ENCODE measurements at regions not wholly inside any gene's neighbourhood (a gene's known extent, or its start where the extent isn't known, plus 50 kb on each side); places are given as distances from the start of the nearest gene placed in this dataset.
"Not testable (repeated sequence)": the region's sequence is repeated elsewhere in the genome, so short reads cannot be mapped to it uniquely, and the experiment has no call there.

DNA sequence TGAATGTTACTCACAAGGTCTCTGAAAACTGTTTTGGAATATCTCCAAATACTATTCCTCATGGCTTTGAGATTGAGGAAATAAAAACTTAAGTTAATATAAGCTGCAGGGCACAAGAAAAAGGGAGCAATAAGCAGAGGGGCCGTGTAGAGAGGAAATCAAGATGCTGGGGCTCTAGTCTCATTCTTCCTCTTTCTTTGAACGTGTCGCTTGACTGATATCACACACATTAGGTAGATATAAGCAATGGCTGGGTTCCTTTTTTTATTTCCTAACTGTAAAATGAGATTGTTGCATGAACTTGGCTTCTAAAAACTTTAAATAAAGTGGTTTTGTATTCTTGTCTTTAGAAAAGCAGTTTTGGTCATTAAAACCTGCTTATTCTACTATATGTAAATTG is 326.7 kb upstream of the ROPN1 start:
- DNase-seq = no peak
- CTCF ChIA-PET = no interaction called here
- no peak overlapping the region for H3K4me3 Mint-ChIP-seq
- no peaks in the 10 kb centered on the region for H3K9me3 Mint-ChIP-seq
- H3K27ac Mint-ChIP-seq = no peak overlapping the region
- no peaks in the 10 kb centered on the region for H3K4me1 Mint-ChIP-seq
- H3K27me3 Mint-ChIP-seq = peaks cover 4% of the 10 kb centered on the region
- no peaks in the 10 kb centered on the region for H3K36me3 Mint-ChIP-seq

GRCh38 chr3:124320976-124321375 is 329.1 kb upstream of the ROPN1 start:
- no peak overlapping the region for H3K27ac Mint-ChIP-seq
- H3K9me3 Mint-ChIP-seq = no peaks in the 10 kb centered on the region
- H3K4me3 Mint-ChIP-seq = no peak overlapping the region
- no peaks in the 10 kb centered on the region for H3K36me3 Mint-ChIP-seq
- H3K4me1 Mint-ChIP-seq = no peaks in the 10 kb centered on the region
- CTCF ChIA-PET = no interaction called here
- peaks cover 4% of the 10 kb centered on the region for H3K27me3 Mint-ChIP-seq
- DNase-seq = no peak

- H3K27ac Mint-ChIP-seq = no peak overlapping the region
- H3K4me1 Mint-ChIP-seq = no peaks in the 10 kb centered on the region
- CTCF ChIA-PET = no interaction called here
- DNase-seq = no peak
- H3K9me3 Mint-ChIP-seq = no peaks in the 10 kb centered on the region
- no peak overlapping the region for H3K4me3 Mint-ChIP-seq
- peaks cover 4% of the 10 kb centered on the region for H3K27me3 Mint-ChIP-seq
- no peaks in the 10 kb centered on the region for H3K36me3 Mint-ChIP-seq
Measured at GRCh38 chr3:124322309-124322880, 330.5 kb upstream of the ROPN1 start.

- no peaks in the 10 kb centered on the region for H3K9me3 Mint-ChIP-seq
- no peak for DNase-seq
- CTCF ChIA-PET = no interaction called here
- H3K36me3 Mint-ChIP-seq = no peaks in the 10 kb centered on the region
- H3K27ac Mint-ChIP-seq = no peak overlapping the region
- H3K4me1 Mint-ChIP-seq = no peaks in the 10 kb centered on the region
- peaks cover 3% of the 10 kb centered on the region for H3K27me3 Mint-ChIP-seq
- H3K4me3 Mint-ChIP-seq = no peak overlapping the region
Measured at GRCh38 chr3:124322966-124323365, 331.0 kb upstream of the ROPN1 start.

GRCh38 chr3:124325248-124325647 is 333.3 kb upstream of the ROPN1 start:
- CTCF ChIA-PET = no interaction called here
- H3K27me3 Mint-ChIP-seq = no peaks in the 10 kb centered on the region
- no peaks in the 10 kb centered on the region for H3K36me3 Mint-ChIP-seq
- no peak for DNase-seq
- H3K27ac Mint-ChIP-seq = no peak overlapping the region
- no peaks in the 10 kb centered on the region for H3K4me1 Mint-ChIP-seq
- no peaks in the 10 kb centered on the region for H3K9me3 Mint-ChIP-seq
- H3K4me3 Mint-ChIP-seq = no peak overlapping the region

DNA sequence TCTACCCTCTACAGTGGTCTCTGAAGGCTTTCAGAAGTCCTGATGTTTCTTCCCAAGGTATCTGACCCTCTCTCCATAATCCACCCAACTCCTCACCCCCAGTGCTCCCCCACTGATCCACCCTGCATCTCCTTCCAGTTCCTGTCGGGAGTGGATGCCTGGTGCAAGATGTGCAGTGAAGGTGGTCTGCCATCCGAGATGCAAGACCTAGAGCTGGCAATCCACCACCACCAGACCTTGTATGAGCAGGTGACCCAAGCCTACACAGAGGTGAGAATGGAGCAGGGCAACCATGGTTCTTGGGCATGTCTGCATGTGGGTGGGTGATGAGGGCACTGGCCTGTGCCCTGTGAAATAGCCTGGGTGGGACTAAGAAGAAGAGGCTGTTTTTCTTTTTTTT is 337.8 kb upstream of the ROPN1 start:
- CTCF ChIA-PET = no interaction called here
- H3K36me3 Mint-ChIP-seq = no peaks in the 10 kb centered on the region
- H3K27ac Mint-ChIP-seq = no peak overlapping the region
- no peak overlapping the region for H3K4me3 Mint-ChIP-seq
- no peak for DNase-seq
- H3K4me1 Mint-ChIP-seq = no peaks in the 10 kb centered on the region
- H3K9me3 Mint-ChIP-seq = no peaks in the 10 kb centered on the region
- H3K27me3 Mint-ChIP-seq = no peaks in the 10 kb centered on the region

GRCh38 chr3:124333931-124334640 is 342.2 kb upstream of the ROPN1 start:
- H3K4me3 Mint-ChIP-seq = no peak overlapping the region
- no peaks in the 10 kb centered on the region for H3K9me3 Mint-ChIP-seq
- no peaks in the 10 kb centered on the region for H3K36me3 Mint-ChIP-seq
- no peak for DNase-seq
- H3K27ac Mint-ChIP-seq = no peak overlapping the region
- H3K4me1 Mint-ChIP-seq = no peaks in the 10 kb centered on the region
- CTCF ChIA-PET = no interaction called here
- H3K27me3 Mint-ChIP-seq = no peaks in the 10 kb centered on the region

DNA sequence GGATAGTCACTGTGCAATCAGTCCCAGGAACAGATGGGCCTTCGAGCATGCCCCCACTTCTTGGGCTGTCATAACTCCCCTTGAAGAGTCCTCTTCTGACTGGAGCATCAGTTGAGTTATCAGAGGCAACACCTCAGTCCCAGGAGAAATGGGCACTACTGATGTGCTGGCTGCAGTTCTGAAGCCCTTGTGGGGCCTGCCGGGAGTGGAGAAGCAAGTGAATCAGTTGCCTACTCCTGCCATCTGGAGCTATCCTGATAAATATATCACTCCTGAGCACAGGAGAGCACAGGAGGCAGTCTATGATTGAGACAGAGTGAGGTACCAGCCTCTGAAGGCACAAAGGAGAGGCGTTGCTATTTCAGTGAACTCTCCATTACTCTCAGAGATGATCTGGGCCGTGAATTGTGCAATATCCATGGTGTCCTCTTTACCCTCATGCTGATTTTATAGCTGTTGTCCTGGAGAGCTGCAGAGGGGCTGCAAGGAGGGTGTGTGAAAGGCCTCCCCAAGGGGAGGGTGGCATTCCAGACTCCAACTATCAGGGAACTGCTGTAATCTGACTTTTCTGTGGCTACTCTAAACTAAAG is 344.2 kb upstream of the ROPN1 start:
- no peak overlapping the region for H3K27ac Mint-ChIP-seq
- H3K4me1 Mint-ChIP-seq = no peaks in the 10 kb centered on the region

GRCh38 chr3:124345845-124346244 is 353.9 kb upstream of the ROPN1 start:
- no peak overlapping the region for H3K4me3 Mint-ChIP-seq
- DNase-seq = no peak
- CTCF ChIA-PET = no interaction called here
- peaks cover 5% of the 10 kb centered on the region for H3K27me3 Mint-ChIP-seq
- H3K27ac Mint-ChIP-seq = no peak overlapping the region
- H3K36me3 Mint-ChIP-seq = no peaks in the 10 kb centered on the region
- H3K4me1 Mint-ChIP-seq = no peaks in the 10 kb centered on the region
- H3K9me3 Mint-ChIP-seq = no peaks in the 10 kb centered on the region

More for the DNA sequence above, 344.2 kb upstream of the ROPN1 start:
- DNase-seq = no peak
- H3K36me3 Mint-ChIP-seq = no peaks in the 10 kb centered on the region
- no peaks in the 10 kb centered on the region for H3K9me3 Mint-ChIP-seq
- H3K27me3 Mint-ChIP-seq = no peaks in the 10 kb centered on the region
- no peak overlapping the region for H3K4me3 Mint-ChIP-seq
- CTCF ChIA-PET = no interaction called here

- no peak for DNase-seq
- no peaks in the 10 kb centered on the region for H3K36me3 Mint-ChIP-seq
- H3K9me3 Mint-ChIP-seq = no peaks in the 10 kb centered on the region
- H3K27ac Mint-ChIP-seq = no peak overlapping the region
- H3K4me1 Mint-ChIP-seq = no peaks in the 10 kb centered on the region
- CTCF ChIA-PET = no interaction called here
- H3K27me3 Mint-ChIP-seq = peaks cover 8% of the 10 kb centered on the region
- no peak overlapping the region for H3K4me3 Mint-ChIP-seq
Measured at GRCh38 chr3:124346487-124346886, 354.6 kb upstream of the ROPN1 start.

DNA sequence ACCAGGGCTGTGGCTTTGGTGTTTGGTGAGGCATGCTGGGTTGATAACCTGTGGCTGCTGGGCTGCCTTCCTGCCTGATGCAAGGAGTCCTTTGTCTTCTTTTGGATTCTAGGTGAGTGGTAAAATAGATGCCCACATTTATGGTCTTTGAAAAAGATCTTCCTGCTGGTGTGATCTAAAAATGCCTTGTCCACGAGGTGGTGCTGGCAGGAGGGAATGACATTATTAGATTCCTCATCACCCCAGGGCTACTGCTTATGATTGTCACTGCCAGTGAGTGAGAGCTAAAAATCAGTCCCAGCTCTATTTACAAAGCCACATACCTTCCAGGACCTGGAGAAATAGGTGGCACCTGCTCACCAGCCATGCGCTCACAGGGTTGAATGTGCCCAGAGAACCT is 355.5 kb upstream of the ROPN1 start:
- no peaks in the 10 kb centered on the region for H3K4me1 Mint-ChIP-seq
- DNase-seq = no peak
- CTCF ChIA-PET = no interaction called here
- no peak overlapping the region for H3K4me3 Mint-ChIP-seq
- H3K27me3 Mint-ChIP-seq = peaks cover 8% of the 10 kb centered on the region
- no peak overlapping the region for H3K27ac Mint-ChIP-seq
- no peaks in the 10 kb centered on the region for H3K9me3 Mint-ChIP-seq
- no peaks in the 10 kb centered on the region for H3K36me3 Mint-ChIP-seq

- CTCF ChIA-PET, H3K27ac Mint-ChIP-seq, H3K27me3 Mint-ChIP-seq, H3K9me3 Mint-ChIP-seq, H3K36me3 Mint-ChIP-seq, H3K4me1 Mint-ChIP-seq, DNase-seq, H3K4me3 Mint-ChIP-seq: not testable (repeated sequence)
Measured at GRCh38 chr3:124348555-124348954, 356.6 kb upstream of the ROPN1 start.

DNA sequence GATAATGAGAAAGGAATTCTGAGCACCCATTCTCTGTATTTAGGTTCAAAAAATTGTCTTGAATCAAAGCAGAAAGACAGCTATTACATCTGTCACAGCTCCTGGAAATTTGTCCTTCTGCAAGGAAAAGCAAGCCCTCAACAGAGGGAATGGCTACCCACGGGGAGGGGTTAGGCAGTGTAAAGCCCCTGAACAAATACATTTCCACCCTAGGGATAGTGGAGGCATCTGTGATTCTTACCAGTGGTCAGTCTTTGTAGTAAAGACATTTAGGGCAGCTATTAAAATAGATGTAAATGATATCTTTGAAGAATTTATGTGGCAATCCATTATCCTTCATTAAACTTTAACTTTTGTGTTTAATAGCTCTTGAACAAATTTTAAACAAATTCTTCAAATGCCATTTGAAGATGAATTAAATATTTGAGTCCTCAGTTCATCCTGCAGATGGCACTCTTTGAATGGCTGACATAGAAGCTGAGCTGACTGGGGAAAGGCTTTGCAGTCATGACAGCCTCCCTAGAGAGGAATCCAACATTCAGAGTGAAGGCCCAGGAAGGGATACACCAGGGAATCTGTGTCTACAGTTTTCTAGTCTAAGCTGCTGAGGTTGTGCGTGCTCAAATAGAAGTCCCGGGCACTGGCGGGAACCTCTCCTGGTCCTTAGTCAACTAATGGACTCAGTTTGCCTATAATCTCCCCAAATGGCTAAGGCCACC is 359.7 kb upstream of the ROPN1 start:
- Mint-ChIP-seq H3K36me3 (no peaks in the 10 kb centered on the region), H3K4me3 (no peak overlapping the region), H3K27me3 (peaks cover 8% of the 10 kb centered on the region), H3K9me3 (no peaks in the 10 kb centered on the region), H3K4me1 (no peaks in the 10 kb centered on the region), H3K27ac (no peak overlapping the region)
- CTCF ChIA-PET = interaction anchor here (0.7 to 2.1 kb wide), 6 partner anchors 12 to 335 kb away, joined by 3 to 10 read pairs (median 4); no protein-coding TSS in a partner anchor
- no peak for DNase-seq

GRCh38 chr3:124352149-124352539 is 360.2 kb upstream of the ROPN1 start:
- H3K27me3 Mint-ChIP-seq = peaks cover 8% of the 10 kb centered on the region
- no peak overlapping the region for H3K4me3 Mint-ChIP-seq
- CTCF ChIA-PET = interaction anchor here (0.5 to 2.1 kb wide), 6 partner anchors 13 to 207 kb away, joined by 3 to 10 read pairs (median 4); no protein-coding TSS in a partner anchor
- no peak overlapping the region for H3K27ac Mint-ChIP-seq
- DNase-seq = no peak
- H3K36me3 Mint-ChIP-seq = no peaks in the 10 kb centered on the region
- no peaks in the 10 kb centered on the region for H3K9me3 Mint-ChIP-seq
- no peaks in the 10 kb centered on the region for H3K4me1 Mint-ChIP-seq

- CTCF ChIA-PET = no interaction called here
- Mint-ChIP-seq H3K4me1 (no peaks in the 10 kb centered on the region), H3K4me3 (no peak overlapping the region), H3K9me3 (no peaks in the 10 kb centered on the region), H3K36me3 (no peaks in the 10 kb centered on the region), H3K27me3 (peaks cover 8% of the 10 kb centered on the region), H3K27ac (no peak overlapping the region)
- DNase-seq = no peak
Measured at GRCh38 chr3:124353691-124354090, 361.8 kb upstream of the ROPN1 start.
